ENCODE measurements at regions not wholly inside any gene's neighbourhood (a gene's known extent, or its start where the extent isn't known, plus 50 kb on each side); places are given as distances from the start of the nearest gene placed in this dataset.

DNA sequence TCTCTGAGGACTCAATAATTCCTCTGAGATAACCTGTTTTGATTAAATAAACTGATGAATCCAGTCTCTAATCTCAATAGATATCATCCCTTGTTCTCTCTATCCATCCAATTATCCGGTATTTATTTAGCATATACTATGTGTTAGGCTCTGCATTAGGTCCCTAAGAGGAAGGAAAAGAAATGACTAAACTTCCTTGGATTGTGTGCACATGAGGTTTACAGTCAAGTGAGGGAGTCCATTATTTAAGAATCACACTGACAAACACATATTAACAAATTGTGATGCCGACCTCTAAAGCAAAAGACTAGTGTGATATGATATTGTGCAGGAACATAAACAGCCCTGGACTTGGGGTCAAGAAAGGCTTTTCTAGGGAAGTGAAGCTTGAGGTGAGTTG is 140.8 kb downstream of the HMHB1 start:
- no peaks in the 10 kb centered on the region for H3K4me1 ChIP-seq (ENCODE audit: low read depth)
- intact Hi-C loops (cut with DNase I, micrococcal nuclease): no loop called here
- no peak for TF ChIP-seq CTCF (IDR thresholded peaks at IDR 0.05)
- H3K9me3 ChIP-seq: no peaks in the 10 kb centered on the region
- H3K36me3 ChIP-seq (ENCODE audit: low read depth): no peaks in the 10 kb centered on the region
- no peak overlapping the region for H3K4me3 ChIP-seq
- ATAC-seq (no peak), DNase-seq (no peak)

GRCh38 chr5:143953851-143954250 is 141.9 kb downstream of the HMHB1 start:
- H3K4me3 ChIP-seq: no peak overlapping the region
- no peak for TF ChIP-seq CTCF (IDR thresholded peaks at IDR 0.05)
- intact Hi-C loops (cut with DNase I, micrococcal nuclease): no loop called here
- H3K36me3 ChIP-seq (ENCODE audit: low read depth): no peaks in the 10 kb centered on the region
- DNase-seq (no peak), ATAC-seq (no peak)
- no peaks in the 10 kb centered on the region for H3K9me3 ChIP-seq
- H3K4me1 ChIP-seq (ENCODE audit: low read depth): no peaks in the 10 kb centered on the region

GRCh38 chr5:143955141-143955540 is 143.2 kb downstream of the HMHB1 start:
- no peak for TF ChIP-seq CTCF (IDR thresholded peaks at IDR 0.05)
- ATAC-seq: no peak
- Histone ChIP-seq H3K36me3 (ENCODE audit: low read depth) (no peaks in the 10 kb centered on the region), H3K4me3 (no peak overlapping the region), H3K4me1 (ENCODE audit: low read depth) (no peaks in the 10 kb centered on the region), H3K9me3 (no peaks in the 10 kb centered on the region)
- intact Hi-C loops (cut with DNase I, micrococcal nuclease): no loop called here
- no peak for DNase-seq

GRCh38 chr5:143957455-143957854 is 145.5 kb downstream of the HMHB1 start:
- ATAC-seq: no peak
- Histone ChIP-seq H3K9me3 (no peaks in the 10 kb centered on the region), H3K36me3 (ENCODE audit: low read depth) (no peaks in the 10 kb centered on the region), H3K4me3 (no peak overlapping the region), H3K4me1 (ENCODE audit: low read depth) (no peaks in the 10 kb centered on the region)
- intact Hi-C loops (cut with DNase I, micrococcal nuclease): no loop called here
- no peak for TF ChIP-seq CTCF (IDR thresholded peaks at IDR 0.05)
- no peak for DNase-seq

GRCh38 chr5:143962201-143962600 is 150.2 kb downstream of the HMHB1 start:
- DNase-seq (no peak), ATAC-seq (no peak)
- TF ChIP-seq CTCF (IDR thresholded peaks at IDR 0.05): no peak
- no peak overlapping the region for H3K4me3 ChIP-seq
- intact Hi-C loops (cut with DNase I, micrococcal nuclease): no loop called here
- H3K36me3 ChIP-seq (ENCODE audit: low read depth): no peaks in the 10 kb centered on the region
- H3K9me3 ChIP-seq: no peaks in the 10 kb centered on the region
- H3K4me1 ChIP-seq (ENCODE audit: low read depth): no peaks in the 10 kb centered on the region

- ATAC-seq (no peak), DNase-seq (no peak)
- intact Hi-C loops (cut with DNase I, micrococcal nuclease): no loop called here
- TF ChIP-seq CTCF (IDR thresholded peaks at IDR 0.05): no peak
- Histone ChIP-seq H3K4me1 (ENCODE audit: low read depth) (no peaks in the 10 kb centered on the region), H3K9me3 (no peaks in the 10 kb centered on the region), H3K36me3 (ENCODE audit: low read depth) (no peaks in the 10 kb centered on the region), H3K4me3 (no peak overlapping the region)
Observed at GRCh38 chr5:143964919-143965318, 153.0 kb downstream of the HMHB1 start.

Measured in mucosa of descending colon (tissue), 3 donors.